AG08396 (cell line): ENCODE measurements at regions not wholly inside any gene's neighbourhood (a gene's known extent, or its start where the extent isn't known, plus 50 kb on each side); places are given as distances from the start of the nearest gene placed in this dataset.
"Not testable (repeated sequence)": the region's sequence is repeated elsewhere in the genome, so short reads cannot be mapped to it uniquely, and the experiment has no call there.

ENCODE experiments used
- DNase-seq: peaks from one replicate; pipeline ENCODE4 v3.0.0; 2012; ENCODE audit warnings: low spot score, mixed read lengths

DNA sequence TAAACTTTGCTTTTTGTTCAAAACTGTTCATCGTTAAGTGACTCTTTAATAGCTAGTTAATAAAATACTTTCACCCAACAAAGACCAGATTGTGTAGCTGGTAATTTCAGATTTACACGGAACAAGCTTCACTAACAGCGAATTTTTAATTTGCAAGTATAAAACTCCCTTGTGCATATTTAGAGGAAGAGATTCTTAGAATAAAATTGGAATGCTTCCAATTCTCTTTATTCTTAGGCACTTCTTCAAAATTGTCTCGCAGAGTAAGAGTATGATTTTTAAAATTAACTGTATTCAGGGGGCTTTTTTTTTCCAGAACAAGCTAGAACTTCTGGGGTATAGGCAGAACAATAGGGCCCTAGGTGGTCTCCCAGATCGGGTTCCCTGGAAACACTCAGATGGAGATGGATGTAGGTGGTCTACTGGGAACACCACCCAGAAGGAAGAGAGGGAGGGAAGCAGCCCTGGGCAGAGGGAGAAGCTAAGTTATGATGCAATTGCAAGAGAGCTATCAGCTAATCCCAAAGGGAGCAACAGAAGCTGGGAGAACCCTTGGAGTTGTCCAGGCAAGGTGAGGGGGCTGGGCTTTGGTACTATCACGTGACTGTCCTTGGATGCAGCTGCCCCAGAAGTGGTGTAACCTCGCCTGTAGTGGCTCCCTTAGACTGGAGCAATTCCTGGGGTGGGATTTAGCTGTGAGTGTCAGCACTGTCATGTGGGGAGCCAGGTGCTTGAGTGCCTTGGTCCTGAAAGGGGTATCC, 151.7 kb upstream of the ASB18 start:
- DNase-seq, result no peak

- DNase-seq, result no peak
Measured at GRCh38 chr2:236417150-236417549, 152.5 kb upstream of the ACKR3 start.

- DNase-seq, result no peak
Measured at GRCh38 chr2:236430584-236430983, 139.0 kb upstream of the ACKR3 start.

GRCh38 chr2:236434593-236434992, 135.0 kb upstream of the ACKR3 start:
- no peak for DNase-seq

GRCh38 chr2:236440110-236440881, 129.3 kb upstream of the ACKR3 start:
- no peak for DNase-seq

GRCh38 chr2:236444187-236444586, 125.4 kb upstream of the ACKR3 start:
- DNase-seq, result no peak

- DNase-seq, result no peak
Measured at GRCh38 chr2:236445678-236446077, 123.9 kb upstream of the ACKR3 start.

- no peak for DNase-seq
Measured at GRCh38 chr2:236446521-236446920, 123.1 kb upstream of the ACKR3 start.

- no peak for DNase-seq
Measured at GRCh38 chr2:236449167-236449761, 120.4 kb upstream of the ACKR3 start.

DNA sequence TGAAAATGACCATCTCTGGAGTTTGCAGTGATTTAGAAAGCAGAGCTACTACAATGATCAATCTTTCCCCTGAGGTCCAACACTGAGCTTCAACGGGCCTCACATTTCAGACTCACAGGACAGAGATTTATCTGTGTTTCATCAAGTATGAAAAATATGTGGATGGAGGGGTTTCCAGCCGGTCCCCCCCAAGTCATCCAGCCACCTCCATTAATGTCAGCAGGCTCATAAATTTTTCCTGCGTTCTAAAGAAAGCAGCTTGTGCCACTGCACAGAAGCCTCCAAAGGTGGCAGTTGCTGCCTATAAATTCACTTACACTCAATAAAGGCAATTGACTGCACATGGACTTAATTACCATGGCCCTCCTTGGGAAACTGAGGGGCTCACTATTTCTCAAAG, 117.4 kb upstream of the ACKR3 start:
- DNase-seq, result no peak

GRCh38 chr2:236454076-236454475, 115.5 kb upstream of the ACKR3 start:
- no peak for DNase-seq

- no peak for DNase-seq
Measured at GRCh38 chr2:236459393-236459792, 110.2 kb upstream of the ACKR3 start.

GRCh38 chr2:236464140-236464539, 105.5 kb upstream of the ACKR3 start:
- no peak for DNase-seq

GRCh38 chr2:236472720-236473495, 96.7 kb upstream of the ACKR3 start:
- no peak for DNase-seq

DNA sequence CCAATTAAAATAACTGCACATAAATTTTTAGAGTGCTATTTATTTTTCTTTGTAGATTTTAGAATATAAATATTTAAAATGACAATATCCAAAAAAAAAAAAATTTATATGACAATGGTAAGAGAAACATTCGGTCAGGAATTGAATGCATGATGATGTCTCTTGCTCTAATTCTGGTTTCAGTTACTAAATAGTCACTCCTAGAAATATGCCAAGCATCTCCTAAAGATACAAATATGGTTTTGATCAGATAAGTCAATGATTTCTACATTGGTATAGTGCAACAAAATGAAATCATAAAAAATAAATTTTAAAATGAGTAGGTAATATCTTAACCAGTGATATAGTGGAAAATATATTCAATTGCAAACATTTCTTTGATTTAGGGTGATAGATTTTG, 95.9 kb upstream of the ACKR3 start:
- DNase-seq, result no peak

DNA sequence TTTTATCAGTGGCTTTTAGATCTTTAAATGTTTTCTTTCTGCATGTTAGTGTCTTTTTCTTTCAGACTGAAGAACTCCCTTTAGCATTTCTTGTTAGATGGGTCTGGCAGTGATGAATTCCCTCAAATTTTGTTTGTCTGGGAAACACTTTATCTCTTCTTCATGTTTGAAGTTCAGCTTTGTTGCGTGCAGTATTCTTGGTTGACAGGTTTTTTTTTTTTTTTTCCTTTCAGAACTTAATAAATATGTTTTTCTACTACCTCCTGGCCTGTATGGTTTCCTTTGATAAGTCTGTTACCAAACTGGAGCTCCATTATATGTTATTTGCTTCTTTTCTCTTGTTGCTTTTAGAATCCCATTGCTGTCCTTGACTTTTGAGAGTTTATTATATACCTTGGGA, 89.8 kb upstream of the ACKR3 start:
- no peak for DNase-seq

DNA sequence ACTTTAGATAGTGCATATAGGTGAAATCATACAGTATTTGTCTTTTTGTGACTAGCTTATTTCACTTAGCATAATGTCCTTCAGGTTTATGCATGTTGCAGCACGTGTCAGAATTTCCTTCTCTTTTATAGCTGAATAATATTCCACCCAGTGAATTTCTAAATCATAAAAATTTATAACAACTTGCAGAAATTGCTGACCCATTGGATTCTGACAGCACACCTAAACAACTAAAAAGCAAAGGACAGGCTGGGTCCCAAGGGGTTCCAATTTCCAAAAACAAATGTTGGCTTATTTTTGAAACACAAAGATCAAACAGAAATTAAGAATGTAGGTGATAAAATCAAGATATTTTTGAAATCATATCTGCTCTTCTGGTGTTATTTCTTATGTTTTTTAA, 86.5 kb upstream of the ACKR3 start:
- DNase-seq, result no peak

DNA sequence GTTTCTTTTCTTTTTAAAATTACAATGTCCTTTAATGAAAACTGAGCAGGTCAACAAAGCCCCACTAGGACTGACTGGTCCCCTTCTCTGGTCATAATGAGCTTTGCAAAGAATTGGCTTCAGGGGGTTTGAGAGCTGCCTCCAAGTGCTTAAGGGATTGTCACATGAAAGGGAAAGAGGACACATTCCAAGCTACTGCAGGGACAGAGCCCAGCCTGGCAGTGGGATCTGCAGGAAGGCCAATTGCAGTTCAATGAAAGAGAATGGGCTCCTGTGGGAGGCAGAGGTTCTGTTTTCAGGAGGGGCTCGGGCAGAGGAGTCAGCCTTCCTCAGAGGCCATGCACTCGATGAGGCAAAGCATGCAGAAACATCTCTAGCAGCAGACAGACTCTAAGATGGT, 84.1 kb upstream of the ACKR3 start:
- DNase-seq, result no peak

DNA sequence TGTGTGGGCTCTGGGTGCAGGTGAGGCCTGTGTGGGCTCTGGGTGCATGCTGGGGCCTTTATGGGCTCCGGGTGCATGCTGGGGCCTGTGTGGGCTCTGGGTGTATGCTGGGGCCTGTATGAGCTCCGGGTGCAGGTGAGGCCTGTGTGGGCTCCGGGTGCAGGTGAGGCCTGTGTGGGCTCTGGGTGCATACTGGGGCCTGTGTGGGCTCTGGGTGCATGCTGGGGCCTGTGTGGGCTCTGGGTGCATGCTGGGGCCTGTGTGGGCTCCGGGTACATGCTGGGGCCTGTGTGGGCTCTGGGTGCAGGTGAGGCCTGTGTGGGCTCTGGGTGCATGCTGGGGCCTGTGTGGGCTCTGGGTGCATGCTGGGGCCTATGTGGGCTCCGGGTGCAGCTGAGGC, 80.5 kb upstream of the ACKR3 start:
- DNase-seq, result not testable (repeated sequence)

- no peak for DNase-seq
Measured at GRCh38 chr2:236489895-236490404, 79.7 kb upstream of the ACKR3 start.

- DNase-seq, result no peak
Measured at GRCh38 chr2:236496340-236496739, 73.3 kb upstream of the ACKR3 start.

GRCh38 chr2:236498369-236498768, 71.3 kb upstream of the ACKR3 start:
- peak; percentile 73 for DNase-seq
